ENCODE measurements at regions not wholly inside any gene's neighbourhood (a gene's known extent, or its start where the extent isn't known, plus 50 kb on each side); places are given as distances from the start of the nearest gene placed in this dataset.

DNA sequence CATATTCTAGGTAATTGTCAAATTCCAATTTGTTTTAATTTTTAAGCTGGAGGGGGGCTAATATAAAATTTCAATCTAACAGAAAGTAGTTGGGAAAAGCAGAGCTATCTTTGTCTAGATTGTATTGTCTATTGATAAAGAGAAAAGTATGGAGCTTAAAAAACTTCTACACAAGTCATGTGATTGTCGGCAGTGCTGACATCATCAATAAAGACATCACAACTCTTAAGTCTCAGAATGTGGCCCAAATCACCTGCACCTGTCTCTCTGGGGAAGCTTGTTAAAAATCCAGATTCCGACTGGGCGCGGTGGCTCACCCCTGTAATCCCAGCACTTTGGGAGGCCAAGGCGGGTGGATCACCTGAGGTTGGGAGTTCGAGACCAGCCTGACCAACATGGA lies 333.8 kb downstream of the RASEF start:
- Histone ChIP-seq H3K27ac (no peak overlapping the region), H3K4me3 (no peak overlapping the region), H3K79me2 (ENCODE audit: low read depth) (no peaks in the 10 kb centered on the region), H3K4me2 (no peak overlapping the region), H2AFZ (replicated peaks) (no peak overlapping the region), H3K9ac (no peak overlapping the region), H3K9me3 (ENCODE audit: low read depth) (no peaks in the 10 kb centered on the region), H3K27me3 (no peaks in the 10 kb centered on the region), H3K4me1 (no peaks in the 10 kb centered on the region), H3K36me3 (no peaks in the 10 kb centered on the region), H4K20me1 (ENCODE audit: low read depth) (no peaks in the 10 kb centered on the region), H3F3A (ENCODE audit: low read depth) (no peaks in the 10 kb centered on the region)
- Mint-ChIP-seq H3K27ac (no peak overlapping the region), H3K36me3 (no peaks in the 10 kb centered on the region), H3K27me3 (ENCODE audit: insufficient read depth, low read depth) (peaks cover 3% of the 10 kb centered on the region), H3K4me1 (no peaks in the 10 kb centered on the region), H3K9me3 (no peaks in the 10 kb centered on the region), H3K4me3 (no peak overlapping the region)
- DNase-seq (ENCODE audit: low spot score), result no peak
- no peak for TF ChIP-seq EZH2 (IDR thresholded peaks at IDR 0.05)
- TF ChIP-seq, protein P1, sequence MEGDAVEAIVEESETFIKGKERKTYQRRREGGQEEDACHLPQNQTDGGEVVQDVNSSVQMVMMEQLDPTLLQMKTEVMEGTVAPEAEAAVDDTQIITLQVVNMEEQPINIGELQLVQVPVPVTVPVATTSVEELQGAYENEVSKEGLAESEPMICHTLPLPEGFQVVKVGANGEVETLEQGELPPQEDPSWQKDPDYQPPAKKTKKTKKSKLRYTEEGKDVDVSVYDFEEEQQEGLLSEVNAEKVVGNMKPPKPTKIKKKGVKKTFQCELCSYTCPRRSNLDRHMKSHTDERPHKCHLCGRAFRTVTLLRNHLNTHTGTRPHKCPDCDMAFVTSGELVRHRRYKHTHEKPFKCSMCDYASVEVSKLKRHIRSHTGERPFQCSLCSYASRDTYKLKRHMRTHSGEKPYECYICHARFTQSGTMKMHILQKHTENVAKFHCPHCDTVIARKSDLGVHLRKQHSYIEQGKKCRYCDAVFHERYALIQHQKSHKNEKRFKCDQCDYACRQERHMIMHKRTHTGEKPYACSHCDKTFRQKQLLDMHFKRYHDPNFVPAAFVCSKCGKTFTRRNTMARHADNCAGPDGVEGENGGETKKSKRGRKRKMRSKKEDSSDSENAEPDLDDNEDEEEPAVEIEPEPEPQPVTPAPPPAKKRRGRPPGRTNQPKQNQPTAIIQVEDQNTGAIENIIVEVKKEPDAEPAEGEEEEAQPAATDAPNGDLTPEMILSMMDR (IDR thresholded peaks at IDR 0.05), result no peak
- TF ChIP-seq EZH2phosphoT487 (IDR thresholded peaks at IDR 0.05), result no peak

DNA sequence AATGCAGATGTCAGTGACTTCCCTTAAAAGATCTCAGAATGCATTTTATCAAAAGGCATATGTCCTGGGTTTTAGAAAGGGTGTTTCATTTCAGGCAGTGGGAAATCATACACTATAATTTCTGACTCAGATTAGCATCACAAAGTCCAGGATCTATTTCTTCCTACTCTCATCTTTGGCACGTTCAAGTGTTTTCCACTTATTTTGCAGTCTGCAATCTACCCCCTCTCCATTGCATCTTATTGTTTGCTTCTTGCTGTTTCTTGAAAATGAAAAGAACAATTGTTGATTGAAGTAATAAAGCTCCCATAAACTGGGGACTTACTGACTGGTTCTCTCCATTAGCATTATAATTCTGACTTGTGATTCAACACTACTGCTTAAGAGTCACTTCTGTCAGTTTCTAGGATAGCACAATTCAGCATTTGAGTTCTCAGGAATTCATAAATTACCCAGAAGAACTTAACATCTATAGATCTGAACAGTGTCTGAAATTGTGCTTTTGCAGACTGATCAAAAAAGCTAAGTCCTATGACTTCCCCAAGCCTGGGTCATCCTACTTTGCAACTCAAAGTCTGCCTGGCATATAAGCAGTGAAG lies 332.9 kb downstream of the RASEF start:
- H3K27me3 ChIP-seq, result no peaks in the 10 kb centered on the region
- H3K4me1 ChIP-seq, result no peaks in the 10 kb centered on the region
- no peaks in the 10 kb centered on the region for H3K36me3 ChIP-seq
- no peak overlapping the region for H3K4me2 ChIP-seq
- Mint-ChIP-seq H3K27me3 (ENCODE audit: insufficient read depth, low read depth) (peaks cover 3% of the 10 kb centered on the region), H3K9me3 (no peaks in the 10 kb centered on the region), H3K4me1 (no peaks in the 10 kb centered on the region), H3K36me3 (no peaks in the 10 kb centered on the region), H3K27ac (no peak overlapping the region), H3K4me3 (no peak overlapping the region)
- no peak overlapping the region for H3K4me3 ChIP-seq
- H3K79me2 ChIP-seq (ENCODE audit: low read depth), result no peaks in the 10 kb centered on the region
- H4K20me1 ChIP-seq (ENCODE audit: low read depth), result no peaks in the 10 kb centered on the region
- no peak overlapping the region for H3K27ac ChIP-seq
- no peaks in the 10 kb centered on the region for H3K9me3 ChIP-seq (ENCODE audit: low read depth)
- no peak for DNase-seq (ENCODE audit: low spot score)
- no peak for TF ChIP-seq EZH2phosphoT487 (IDR thresholded peaks at IDR 0.05)
- TF ChIP-seq EZH2 (IDR thresholded peaks at IDR 0.05), result no peak
- TF ChIP-seq, protein P1 (IDR thresholded peaks at IDR 0.05), result no peak
- H3K9ac ChIP-seq, result no peak overlapping the region
- H3F3A ChIP-seq (ENCODE audit: low read depth), result no peaks in the 10 kb centered on the region
- no peak overlapping the region for H2AFZ ChIP-seq (replicated peaks)

DNA sequence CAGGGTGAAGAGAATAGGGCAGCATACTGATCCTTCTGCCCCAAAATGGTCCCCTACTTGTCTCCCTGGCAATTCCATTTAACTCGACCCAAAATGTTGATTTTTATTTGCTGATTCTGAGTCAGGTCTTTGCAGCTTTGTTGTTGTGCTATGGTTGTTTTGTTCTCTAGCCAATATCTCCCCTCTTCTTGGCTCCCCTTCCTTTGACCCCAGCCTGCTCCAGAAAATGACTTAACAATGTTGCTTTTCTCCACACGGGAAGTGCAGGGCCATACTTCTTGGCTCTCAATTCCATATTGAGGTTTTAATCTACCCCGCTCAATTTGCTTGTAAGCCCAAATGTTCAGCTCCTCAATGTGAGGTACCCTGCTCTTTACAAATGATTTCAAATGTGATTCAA lies 330.0 kb downstream of the RASEF start:
- H2AFZ ChIP-seq (replicated peaks), result no peak overlapping the region

DNA sequence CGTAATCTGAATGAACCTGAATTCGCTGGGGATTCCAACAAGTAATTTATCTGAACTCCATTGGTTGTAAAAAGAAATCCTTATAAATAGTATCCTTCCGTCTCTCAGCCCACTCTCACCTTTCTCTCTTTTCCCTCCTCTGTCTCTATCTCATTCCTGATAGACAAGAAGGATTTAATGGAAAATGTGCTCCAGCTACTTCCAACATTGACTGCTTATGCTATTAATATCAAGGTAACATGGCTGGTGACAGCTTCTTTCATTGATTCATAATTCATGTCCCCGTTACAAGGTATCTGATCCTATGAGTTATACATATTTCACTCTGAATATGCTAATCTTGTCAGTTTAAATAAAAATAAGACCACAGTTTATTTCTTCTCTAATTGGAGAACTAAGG lies 326.8 kb downstream of the RASEF start:
- Histone ChIP-seq H3K27me3 (no peaks in the 10 kb centered on the region), H3K9ac (no peak overlapping the region), H3K36me3 (no peaks in the 10 kb centered on the region), H3K4me3 (no peak overlapping the region), H4K20me1 (ENCODE audit: low read depth) (no peaks in the 10 kb centered on the region), H3F3A (ENCODE audit: low read depth) (no peaks in the 10 kb centered on the region), H2AFZ (replicated peaks) (no peak overlapping the region), H3K27ac (no peak overlapping the region), H3K4me1 (peaks cover 10% of the 10 kb centered on the region), H3K9me3 (ENCODE audit: low read depth) (no peaks in the 10 kb centered on the region), H3K4me2 (no peak overlapping the region), H3K79me2 (ENCODE audit: low read depth) (no peaks in the 10 kb centered on the region)
- Mint-ChIP-seq H3K27me3 (ENCODE audit: insufficient read depth, low read depth) (peaks cover 2% of the 10 kb centered on the region), H3K9me3 (no peaks in the 10 kb centered on the region), H3K36me3 (no peaks in the 10 kb centered on the region), H3K4me1 (peaks cover 6% of the 10 kb centered on the region), H3K27ac (no peak overlapping the region), H3K4me3 (no peak overlapping the region)
- TF ChIP-seq, protein P1 (IDR thresholded peaks at IDR 0.05), result no peak
- TF ChIP-seq EZH2phosphoT487 (IDR thresholded peaks at IDR 0.05), result no peak
- no peak for TF ChIP-seq EZH2 (IDR thresholded peaks at IDR 0.05)
- no peak for DNase-seq (ENCODE audit: low spot score)

More for the DNA sequence above, 330.0 kb downstream of the RASEF start:
- Histone ChIP-seq H3K9ac (no peak overlapping the region), H3K4me2 (no peak overlapping the region), H3K36me3 (no peaks in the 10 kb centered on the region), H3F3A (ENCODE audit: low read depth) (no peaks in the 10 kb centered on the region), H3K27ac (no peak overlapping the region), H3K27me3 (no peaks in the 10 kb centered on the region), H4K20me1 (ENCODE audit: low read depth) (no peaks in the 10 kb centered on the region), H3K79me2 (ENCODE audit: low read depth) (no peaks in the 10 kb centered on the region), H3K4me3 (no peak overlapping the region), H3K9me3 (ENCODE audit: low read depth) (no peaks in the 10 kb centered on the region), H3K4me1 (peaks cover 10% of the 10 kb centered on the region)
- Mint-ChIP-seq H3K4me3 (no peak overlapping the region), H3K4me1 (peaks cover 6% of the 10 kb centered on the region), H3K27ac (no peak overlapping the region), H3K36me3 (no peaks in the 10 kb centered on the region), H3K27me3 (ENCODE audit: insufficient read depth, low read depth) (peaks cover 5% of the 10 kb centered on the region), H3K9me3 (no peaks in the 10 kb centered on the region)
- no peak for TF ChIP-seq EZH2 (IDR thresholded peaks at IDR 0.05)
- no peak for DNase-seq (ENCODE audit: low spot score)
